GM20000 (cell line): ENCODE measurements at regions not wholly inside any gene's neighbourhood (a gene's known extent, or its start where the extent isn't known, plus 50 kb on each side); places are given as distances from the start of the nearest gene placed in this dataset.

Source experiments
- DNase-seq: peaks from one replicate; pipeline ENCODE4 v3.0.0; 2012; ENCODE audit warnings: low spot score
- CTCF ChIP-seq: IDR thresholded peaks from 2 replicates; pipeline ENCODE4 v1.5.1; 2012; ENCODE audit warnings: mild to moderate bottlenecking, control low read depth; ENCODE audit errors: extremely low read depth, missing control alignments

GRCh38 chr11:116117331-116118137 is 613.3 kb upstream of the CADM1 start:
- no peak for DNase-seq
- no peak for TF ChIP-seq CTCF

GRCh38 chr11:116115801-116116200 is 611.6 kb upstream of the CADM1 start:
- no peak for TF ChIP-seq CTCF
- DNase-seq, result no peak

- no peak for TF ChIP-seq CTCF
- DNase-seq, result no peak
These were observed 610.0 kb upstream of the CADM1 start for GRCh38 chr11:116114198-116114651.

- no peak for DNase-seq
- TF ChIP-seq CTCF, result no peak
These were observed 608.1 kb upstream of the CADM1 start for GRCh38 chr11:116112087-116112935.

GRCh38 chr11:116111546-116111945 is 607.3 kb upstream of the CADM1 start:
- no peak for DNase-seq
- TF ChIP-seq CTCF, result no peak

GRCh38 chr11:116110802-116111201 is 606.6 kb upstream of the CADM1 start:
- no peak for TF ChIP-seq CTCF
- DNase-seq, result no peak

GRCh38 chr11:116110356-116110755 is 606.1 kb upstream of the CADM1 start:
- no peak for DNase-seq
- no peak for TF ChIP-seq CTCF
